Right atrium auricular region (tissue), 2 donors: ENCODE measurements at regions not wholly inside any gene's neighbourhood (a gene's known extent, or its start where the extent isn't known, plus 50 kb on each side); places are given as distances from the start of the nearest gene placed in this dataset.

Experiments used
- DNase-seq: peaks from one replicate; pipeline ENCODE4 v3.0.0-alpha.2; 2019; ENCODE audit warnings: low spot score
- H3K27ac ChIP-seq, 2 donors: fragments of 200-600 bp; sonication (generic); 1 replicate in 1 of 2; 2 replicates in 1 of 2; pipeline ENCODE4 v1.5.1; 2016 to 2019
- H3K27me3 ChIP-seq, 2 donors: fragments of 200-600 bp; sonication (generic); one replicate each; pipeline versions ENCODE4 v1.5.1 to v1.6.0; 2017 to 2019
- H3K36me3 ChIP-seq: fragments of 200-600 bp; sonication (generic); one replicate; pipeline ENCODE4 v1.5.1; 2016
- H3K4me1 ChIP-seq, 2 donors: fragments of 200-600 bp; sonication (generic); one replicate each; pipeline versions ENCODE4 v1.5.1 to v1.6.0; 2017 to 2019
- H3K4me3 ChIP-seq, 2 donors: fragments of 200-600 bp; sonication (generic); 1 replicate in 1 of 2; 2 replicates in 1 of 2; pipeline ENCODE4 v1.5.1; 2017 to 2019; ENCODE audit warnings: mild to moderate bottlenecking in 1 of 2, moderate library complexity in 1 of 2
- H3K9me3 ChIP-seq, 2 donors: fragments of 200-600 bp; sonication (generic); one replicate each; pipeline ENCODE4 v1.5.1; 2019
- TF ChIP-seq, protein P1 (sequence below), 2 donors: fragments of 200-600 bp; sonication (generic); IDR thresholded peaks; one replicate each; pipeline ENCODE4 v1.5.1; 2019; ENCODE audit warnings: antibody characterized with exemption in 2 of 2

- DNase-seq = no peak
- Histone ChIP-seq H3K27me3 (no peaks in the 10 kb centered on the region), H3K4me3 (no peak overlapping the region), H3K27ac (no peak overlapping the region), H3K36me3 (no peaks in the 10 kb centered on the region), H3K9me3 (no peaks in the 10 kb centered on the region), H3K4me1 (peaks cover 0 to 33% of the 10 kb centered on the region in 2 donors)
- TF ChIP-seq, protein P1, sequence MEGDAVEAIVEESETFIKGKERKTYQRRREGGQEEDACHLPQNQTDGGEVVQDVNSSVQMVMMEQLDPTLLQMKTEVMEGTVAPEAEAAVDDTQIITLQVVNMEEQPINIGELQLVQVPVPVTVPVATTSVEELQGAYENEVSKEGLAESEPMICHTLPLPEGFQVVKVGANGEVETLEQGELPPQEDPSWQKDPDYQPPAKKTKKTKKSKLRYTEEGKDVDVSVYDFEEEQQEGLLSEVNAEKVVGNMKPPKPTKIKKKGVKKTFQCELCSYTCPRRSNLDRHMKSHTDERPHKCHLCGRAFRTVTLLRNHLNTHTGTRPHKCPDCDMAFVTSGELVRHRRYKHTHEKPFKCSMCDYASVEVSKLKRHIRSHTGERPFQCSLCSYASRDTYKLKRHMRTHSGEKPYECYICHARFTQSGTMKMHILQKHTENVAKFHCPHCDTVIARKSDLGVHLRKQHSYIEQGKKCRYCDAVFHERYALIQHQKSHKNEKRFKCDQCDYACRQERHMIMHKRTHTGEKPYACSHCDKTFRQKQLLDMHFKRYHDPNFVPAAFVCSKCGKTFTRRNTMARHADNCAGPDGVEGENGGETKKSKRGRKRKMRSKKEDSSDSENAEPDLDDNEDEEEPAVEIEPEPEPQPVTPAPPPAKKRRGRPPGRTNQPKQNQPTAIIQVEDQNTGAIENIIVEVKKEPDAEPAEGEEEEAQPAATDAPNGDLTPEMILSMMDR (IDR thresholded peaks at IDR 0.05) = no peak
Observed at GRCh38 chr2:37585982-37586621, 85.3 kb downstream of the CDC42EP3 start.

GRCh38 chr2:37586663-37587317 is 84.7 kb downstream of the CDC42EP3 start:
- no peak for DNase-seq
- TF ChIP-seq, protein P1 (IDR thresholded peaks at IDR 0.05) = no peak
- Histone ChIP-seq H3K4me1 (peaks cover 0 to 33% of the 10 kb centered on the region in 2 donors), H3K9me3 (no peaks in the 10 kb centered on the region), H3K27me3 (no peaks in the 10 kb centered on the region), H3K27ac (peak overlapping the region in 1 of 2 donors; percentile 19), H3K36me3 (no peaks in the 10 kb centered on the region), H3K4me3 (no peak overlapping the region)

- no peak for DNase-seq
- no peak overlapping the region for H3K4me3 ChIP-seq
- TF ChIP-seq, protein P1 (IDR thresholded peaks at IDR 0.05) = no peak
- H3K9me3 ChIP-seq = no peaks in the 10 kb centered on the region
- no peaks in the 10 kb centered on the region for H3K36me3 ChIP-seq
- no peak overlapping the region for H3K27ac ChIP-seq
- H3K27me3 ChIP-seq = no peaks in the 10 kb centered on the region
- H3K4me1 ChIP-seq = peaks cover 0 to 33% of the 10 kb centered on the region in 2 donors
Observed at GRCh38 chr2:37587817-37588216, 83.6 kb downstream of the CDC42EP3 start.

DNA sequence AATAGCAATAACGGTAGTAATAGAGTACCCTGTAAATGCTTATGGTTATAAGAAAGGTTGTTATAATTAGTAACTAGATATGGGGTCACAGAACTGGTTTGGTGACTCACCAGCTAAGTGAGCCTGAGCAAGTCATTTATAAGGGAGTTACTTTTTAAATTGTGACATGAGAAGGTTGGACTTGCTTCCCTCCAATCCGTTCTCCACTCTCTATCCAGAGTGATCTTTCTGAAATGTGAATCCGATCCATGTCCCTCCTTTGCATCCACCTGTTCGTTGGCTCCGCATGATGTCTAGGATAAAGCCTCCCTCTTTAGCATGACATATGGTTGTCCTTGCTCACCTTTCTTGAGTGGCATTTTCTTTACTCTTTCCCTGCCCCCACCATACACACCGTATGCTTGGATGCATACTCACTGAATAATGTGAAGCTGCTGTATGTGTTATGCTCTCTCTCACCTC is 83.1 kb downstream of the CDC42EP3 start:
- no peak overlapping the region for H3K4me3 ChIP-seq
- no peak overlapping the region for H3K27ac ChIP-seq
- H3K4me1 ChIP-seq = peaks cover 0 to 37% of the 10 kb centered on the region in 2 donors
- DNase-seq = no peak
- H3K36me3 ChIP-seq = no peaks in the 10 kb centered on the region
- H3K27me3 ChIP-seq = no peaks in the 10 kb centered on the region
- TF ChIP-seq, protein P1 (IDR thresholded peaks at IDR 0.05) = no peak
- no peaks in the 10 kb centered on the region for H3K9me3 ChIP-seq

DNA sequence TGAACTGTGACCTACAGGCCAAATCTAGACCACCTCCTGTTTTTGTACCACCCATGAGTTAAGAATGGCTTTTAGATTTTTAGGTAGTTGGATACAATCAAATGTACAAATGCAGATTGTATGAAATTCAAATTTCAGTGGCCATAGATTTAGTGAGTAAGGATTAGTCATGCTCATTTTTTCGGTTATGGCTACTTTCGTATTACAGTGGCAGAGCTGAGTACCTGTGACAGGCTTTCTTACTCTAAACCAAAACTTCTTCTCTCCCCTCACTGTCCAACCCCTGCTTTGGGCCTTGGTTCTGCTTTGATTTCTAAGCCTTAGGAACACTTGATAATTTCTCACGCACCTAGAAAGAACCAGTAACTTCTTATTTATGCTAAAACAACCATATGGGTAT is 82.1 kb downstream of the CDC42EP3 start:
- no peaks in the 10 kb centered on the region for H3K27me3 ChIP-seq
- no peak for DNase-seq
- peaks cover 0 to 39% of the 10 kb centered on the region in 2 donors for H3K4me1 ChIP-seq
- no peaks in the 10 kb centered on the region for H3K36me3 ChIP-seq
- H3K27ac ChIP-seq = no peak overlapping the region
- no peak overlapping the region for H3K4me3 ChIP-seq
- H3K9me3 ChIP-seq = peaks cover 0 to 7% of the 10 kb centered on the region in 2 donors
- TF ChIP-seq, protein P1 (IDR thresholded peaks at IDR 0.05) = no peak
